NCI-H1105 (cell line): ENCODE measurements at regions not wholly inside any gene's neighbourhood (a gene's known extent, or its start where the extent isn't known, plus 50 kb on each side); places are given as distances from the start of the nearest gene placed in this dataset.
"Not testable (repeated sequence)": the region's sequence is repeated elsewhere in the genome, so short reads cannot be mapped to it uniquely, and the experiment has no call there.

Experiments
- DNase-seq: peaks from one replicate; lab custom pipeline; 2025; lab: John Stamatoyannopoulos, UW

DNA sequence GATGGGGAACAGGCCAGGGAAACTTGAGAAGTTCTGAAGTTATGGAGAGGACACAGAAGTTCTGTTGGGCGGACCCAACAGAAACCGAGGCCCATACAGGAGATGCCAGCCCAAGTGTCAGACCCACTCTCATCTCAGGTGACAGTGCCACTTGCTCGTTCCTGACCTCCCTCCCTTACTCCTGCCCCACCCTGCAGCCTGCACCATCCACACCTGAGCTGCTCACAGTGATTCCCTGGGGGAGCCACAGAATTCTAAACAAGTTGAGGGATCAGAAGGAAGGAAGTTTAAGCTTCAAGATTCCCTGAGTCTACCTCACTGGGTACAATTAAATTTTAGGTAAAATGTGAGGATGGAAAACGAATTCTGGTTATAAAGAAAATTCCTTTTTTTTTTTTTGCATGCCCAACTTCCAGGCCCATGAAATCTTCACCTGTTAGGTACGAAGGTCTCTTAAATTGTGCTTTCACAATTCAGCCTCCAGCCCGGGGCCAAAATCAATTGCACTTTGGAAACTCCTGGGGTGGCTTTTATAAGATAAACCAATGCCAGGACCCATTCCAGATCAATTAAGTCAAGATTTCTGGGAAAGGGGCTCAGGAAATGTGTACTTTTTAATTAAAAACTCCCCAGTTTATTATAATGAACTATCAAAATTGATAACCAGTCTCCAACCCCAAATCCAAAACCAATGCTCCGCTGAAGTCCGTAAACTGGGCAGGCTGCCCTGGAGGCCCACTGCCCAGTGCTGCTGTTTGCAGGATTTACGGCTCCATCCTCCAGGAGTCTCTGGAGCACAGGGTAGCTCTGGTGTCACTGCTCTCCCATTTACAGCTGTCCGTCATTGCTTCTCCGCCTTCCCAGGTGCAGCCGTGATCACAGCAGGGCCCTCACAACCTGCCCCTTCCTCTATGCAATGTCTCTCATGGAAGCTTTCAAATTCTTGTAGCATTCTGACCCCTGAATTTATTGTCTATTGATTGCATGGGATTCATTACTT is 643.5 kb downstream of the UQCRFS1 start:
- DNase-seq = no peak

DNA sequence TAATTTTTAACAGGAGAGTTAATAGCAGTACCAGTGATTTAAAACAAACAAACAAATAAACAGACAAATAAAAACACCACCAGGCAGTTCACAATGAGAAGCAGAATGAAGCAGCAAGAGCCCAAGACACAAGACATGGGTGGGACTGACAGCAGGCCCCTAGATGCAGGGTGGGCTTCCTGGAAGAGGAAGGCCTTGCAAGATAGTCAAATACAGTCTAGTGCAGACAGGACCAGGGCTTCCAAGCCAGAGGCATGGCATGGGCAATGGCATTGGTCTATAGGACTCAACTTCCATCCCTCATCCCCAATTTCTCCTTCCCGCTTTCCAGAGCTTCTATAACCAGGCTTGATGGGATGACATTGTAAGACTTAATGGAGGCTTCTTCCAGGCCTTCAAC is 645.1 kb downstream of the UQCRFS1 start:
- no peak for DNase-seq

DNA sequence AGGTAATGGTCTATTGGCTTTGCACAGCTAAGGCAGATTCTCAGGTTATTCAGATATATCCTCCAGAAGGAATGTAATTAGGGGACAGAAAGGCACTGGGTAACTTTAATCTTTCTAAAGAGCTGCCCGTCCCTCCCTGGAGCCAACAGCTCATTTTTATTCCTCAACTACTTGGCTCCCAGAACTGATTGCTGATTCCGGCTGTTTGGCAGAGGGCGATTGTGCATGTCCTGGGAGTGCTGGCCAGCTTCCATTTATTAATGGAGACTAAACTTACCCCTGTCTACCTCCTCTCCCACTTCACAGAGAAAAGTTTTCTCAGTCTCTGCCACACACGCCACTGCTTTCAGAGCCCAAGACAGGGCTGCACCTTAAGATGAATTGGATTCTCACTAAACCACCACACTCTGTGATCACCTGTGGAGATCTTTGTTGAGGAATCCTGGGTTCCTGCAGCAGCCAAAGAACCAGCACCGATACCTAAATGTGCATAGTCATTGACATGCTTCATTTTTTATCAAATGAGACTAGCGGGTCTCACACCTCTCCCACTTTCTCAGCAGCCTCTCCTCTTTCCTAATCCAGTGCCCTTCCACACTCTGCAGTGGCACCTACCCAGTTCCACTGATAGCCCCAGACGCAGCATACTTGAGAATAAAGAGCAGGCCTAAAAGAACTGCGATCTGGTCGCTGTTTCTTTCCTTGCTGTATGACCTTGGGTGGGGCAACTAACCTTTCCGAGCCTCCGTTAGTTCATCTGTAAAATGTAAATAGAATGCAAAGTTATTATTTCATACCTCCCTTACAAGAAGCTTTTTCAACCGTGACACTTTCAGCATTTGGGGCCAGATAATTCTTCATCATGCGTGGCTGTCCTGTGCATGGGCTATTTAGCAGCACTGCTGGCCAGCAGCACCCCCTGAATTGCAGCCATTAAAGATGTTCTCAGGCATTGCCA is 648.7 kb downstream of the UQCRFS1 start:
- no peak for DNase-seq

DNA sequence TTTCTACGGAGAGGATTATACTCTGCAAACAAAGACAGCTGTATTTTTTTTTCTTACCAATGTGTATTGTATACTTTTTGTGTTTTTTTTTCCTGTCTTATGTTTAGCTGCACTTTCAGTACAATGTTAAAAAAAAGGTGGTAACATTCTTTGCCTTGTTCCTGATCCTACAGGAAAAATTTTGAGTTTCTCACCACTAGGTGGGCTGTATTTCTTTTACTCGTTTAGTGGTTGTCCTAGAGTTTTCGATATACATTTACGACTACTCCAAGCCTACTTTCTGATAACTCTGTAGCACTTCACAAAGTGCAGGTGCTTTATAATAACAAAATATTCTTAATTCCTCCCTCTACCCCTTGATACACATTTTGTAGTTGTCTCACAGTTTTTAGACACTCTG is 652.2 kb downstream of the UQCRFS1 start:
- DNase-seq = no peak

DNA sequence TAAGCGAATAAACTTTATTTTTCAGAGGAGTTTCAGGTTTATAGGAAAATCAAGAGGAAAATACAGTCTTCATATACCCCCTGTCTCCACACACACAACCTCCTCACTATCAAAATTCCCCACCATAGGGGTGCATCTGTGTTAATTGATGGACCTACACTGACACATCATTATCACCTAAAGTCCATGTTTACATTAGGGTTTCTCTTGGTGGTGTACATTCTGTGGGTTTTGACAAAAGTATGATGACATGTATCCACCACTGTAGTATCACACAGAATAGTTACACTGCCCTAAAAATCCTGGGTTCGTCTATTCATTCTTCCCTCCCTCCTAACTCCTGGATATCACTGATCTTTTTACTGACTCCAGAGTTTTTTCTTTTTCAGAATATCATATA is 654.2 kb downstream of the UQCRFS1 start:
- DNase-seq = no peak

DNA sequence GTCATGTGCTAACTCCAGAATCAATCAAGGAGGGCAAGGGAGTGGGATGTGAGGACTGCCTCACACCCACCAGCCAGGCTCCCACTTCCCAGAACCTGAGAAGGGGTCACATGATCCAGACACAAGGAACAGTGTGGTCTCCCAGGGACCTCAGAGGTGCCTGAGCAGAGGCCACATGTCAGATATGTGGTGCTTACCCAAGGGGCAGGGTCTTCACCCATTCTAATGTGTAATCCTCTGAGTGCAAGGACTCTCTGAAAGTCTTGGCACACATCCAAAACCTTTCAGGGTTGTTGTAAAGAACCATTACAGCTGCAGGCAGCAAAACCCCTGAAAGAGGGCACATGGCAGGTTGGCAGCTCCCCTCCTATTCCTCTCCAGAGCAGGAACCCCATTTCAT is 656.6 kb downstream of the UQCRFS1 start:
- peak; percentile 53 for DNase-seq

DNA sequence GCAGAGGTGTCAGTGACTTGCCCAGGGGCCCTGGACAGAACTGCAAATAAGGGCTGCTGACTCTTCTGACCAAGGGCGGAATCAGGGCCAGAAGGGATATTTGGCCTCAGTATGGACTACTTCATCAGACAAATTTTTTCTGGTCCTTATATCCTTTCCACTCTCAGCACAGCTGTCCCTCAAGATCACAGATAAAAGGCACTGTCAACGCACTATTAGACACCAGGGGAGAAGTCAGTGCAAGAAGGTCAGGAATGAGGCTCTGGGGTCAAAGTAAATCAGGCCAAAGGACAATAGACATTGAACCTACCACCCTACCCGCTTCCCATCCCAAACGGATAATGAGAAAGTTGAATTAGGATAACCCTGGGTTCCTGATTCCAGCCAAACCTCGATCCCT is 657.6 kb downstream of the UQCRFS1 start:
- DNase-seq = no peak

DNA sequence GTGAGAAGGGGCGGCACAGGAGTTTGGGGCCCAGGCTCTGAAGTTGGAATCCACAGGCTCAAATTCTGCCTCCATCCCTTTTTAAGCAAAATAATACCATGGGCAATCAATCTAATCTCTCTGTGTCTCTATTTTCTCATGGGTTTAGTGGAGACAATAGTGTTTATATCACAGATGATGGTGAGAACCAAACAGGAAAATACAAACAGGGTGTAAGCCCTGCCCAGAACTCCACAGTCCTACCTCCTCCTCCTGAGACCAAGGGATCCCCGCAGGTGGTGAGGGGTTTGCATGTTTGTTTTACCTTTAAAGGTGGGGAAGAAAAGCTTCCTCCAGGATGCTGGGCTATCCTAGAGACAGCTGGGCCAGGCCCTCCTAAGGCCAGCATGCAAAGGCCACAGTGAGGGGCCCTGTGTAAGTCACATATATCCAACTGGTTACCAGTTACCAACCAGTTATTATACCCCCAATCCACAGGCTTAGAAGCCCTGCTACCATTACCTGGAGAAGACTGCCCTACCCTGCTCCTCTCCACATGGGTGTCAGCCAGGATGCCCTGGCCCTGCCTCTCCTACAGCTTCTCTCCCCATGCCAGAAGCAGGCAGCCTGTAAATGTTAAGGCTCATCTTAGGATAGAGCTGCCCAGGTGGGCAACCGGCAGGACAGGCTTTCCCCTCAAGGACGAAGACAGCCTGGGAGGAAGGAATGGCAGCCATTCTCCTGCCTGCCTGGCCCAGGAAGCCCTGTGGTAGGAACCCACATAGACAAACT is 658.4 kb downstream of the UQCRFS1 start:
- DNase-seq = no peak

DNA sequence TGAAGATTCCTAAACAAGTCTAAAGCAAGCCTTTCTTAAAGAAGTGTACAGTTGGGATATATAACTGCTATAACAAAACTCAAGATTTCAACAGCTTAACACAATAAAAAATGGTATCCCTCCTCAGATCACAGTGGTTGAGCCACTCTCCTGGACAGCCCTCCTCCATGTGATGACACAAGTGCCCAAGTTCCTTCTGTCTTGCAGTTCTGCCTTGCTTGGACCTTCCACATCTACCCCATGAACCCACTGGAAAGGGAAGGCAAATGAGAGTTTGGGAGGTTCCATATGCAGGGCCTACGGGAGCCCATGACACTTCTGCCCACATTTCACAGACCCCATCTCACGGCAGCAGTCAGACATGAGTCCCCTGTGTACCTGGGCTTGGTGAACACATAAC is 659.2 kb downstream of the UQCRFS1 start:
- no peak for DNase-seq

DNA sequence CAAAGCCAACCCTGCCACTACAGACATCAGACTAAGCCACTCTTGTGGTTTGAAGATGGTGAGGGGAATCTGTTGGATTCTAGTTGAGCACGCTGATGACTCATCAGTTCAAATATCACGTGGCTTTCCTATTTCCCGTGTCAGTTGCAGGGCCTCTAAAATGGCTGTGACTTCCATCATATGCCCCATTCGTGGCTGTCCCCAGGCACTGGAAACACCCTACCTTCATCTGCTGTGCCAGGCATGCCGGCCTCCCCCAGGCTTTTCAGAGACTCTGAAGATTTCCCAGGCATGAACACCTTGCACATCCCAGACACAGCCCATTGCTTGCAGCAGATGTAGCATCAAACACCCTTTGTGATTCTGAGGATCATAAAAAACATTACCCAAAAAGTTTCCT is 659.9 kb downstream of the UQCRFS1 start:
- DNase-seq = no peak

DNA sequence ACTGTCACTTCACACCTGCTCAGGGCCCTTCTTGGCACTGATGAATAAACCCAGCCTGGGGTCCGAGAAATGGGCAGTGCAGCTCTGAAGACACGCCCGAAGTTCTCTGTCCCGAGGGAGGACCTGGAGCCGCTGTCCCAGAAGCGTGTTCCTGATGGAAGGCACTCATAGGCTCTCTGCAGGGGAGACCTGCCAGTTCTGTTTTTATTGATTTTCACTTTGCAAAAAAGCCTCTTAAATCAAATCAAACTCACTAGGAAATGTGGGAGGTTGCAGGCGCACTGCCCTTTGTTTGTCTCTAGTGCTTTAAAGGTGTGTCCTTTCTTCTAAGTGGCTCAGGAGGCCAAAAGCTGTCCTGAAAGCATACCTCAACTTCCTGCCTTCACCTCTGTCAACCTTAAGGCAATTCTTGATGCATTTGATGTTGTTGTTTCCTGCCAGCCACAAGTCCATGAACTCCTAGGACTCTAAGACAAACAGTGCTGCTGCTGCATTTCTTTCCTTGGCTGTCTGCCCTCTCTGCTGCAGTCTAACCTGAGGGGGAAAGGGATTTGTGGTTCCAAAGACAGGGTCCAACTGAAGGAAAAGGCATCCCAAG is 663.2 kb downstream of the UQCRFS1 start:
- no peak for DNase-seq

DNA sequence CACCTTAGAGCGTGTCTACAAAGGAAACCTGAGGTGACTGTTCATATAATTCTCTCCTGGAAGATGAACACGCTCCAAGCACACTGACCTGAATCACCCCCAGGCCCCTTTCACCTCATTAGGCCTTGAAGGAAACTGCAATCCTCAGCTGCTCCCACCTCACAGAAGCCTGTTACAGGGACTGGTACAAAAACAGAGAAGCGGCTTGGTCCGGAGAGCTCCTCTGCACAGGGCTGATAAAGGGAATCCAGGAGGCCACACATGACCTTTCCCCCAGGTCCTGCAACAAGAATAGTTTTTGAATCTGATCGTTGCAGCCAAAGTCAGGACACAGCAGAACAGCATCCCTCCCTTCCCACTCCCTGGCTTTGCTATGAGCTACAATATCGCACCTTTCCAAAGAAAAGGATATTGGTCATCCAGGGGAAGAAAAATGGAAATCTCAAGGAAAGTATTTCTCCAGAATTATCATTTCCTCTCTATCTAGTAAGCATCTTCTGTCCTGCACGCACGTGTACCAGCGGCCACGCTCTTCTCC is 666.7 kb downstream of the UQCRFS1 start:
- DNase-seq = no peak

DNA sequence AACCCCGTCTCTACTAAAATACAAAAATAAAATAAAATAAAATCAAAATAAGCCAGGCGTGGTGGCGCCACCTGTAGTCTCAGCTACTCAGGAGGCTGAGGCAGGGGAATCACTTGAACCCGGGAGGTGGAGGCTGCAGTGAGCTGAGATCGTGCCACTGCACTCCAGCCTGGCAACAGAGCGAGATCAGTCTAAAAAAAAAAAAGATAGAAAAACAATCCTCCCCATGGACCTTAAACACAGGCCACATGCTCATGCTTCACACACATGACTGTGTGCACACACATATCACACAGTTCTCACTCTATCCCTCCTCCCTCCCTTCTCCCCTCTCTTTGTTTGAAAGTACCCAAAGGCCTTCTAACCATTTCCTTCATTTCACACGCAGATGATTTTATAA is 667.6 kb downstream of the UQCRFS1 start:
- not testable (repeated sequence) for DNase-seq

DNA sequence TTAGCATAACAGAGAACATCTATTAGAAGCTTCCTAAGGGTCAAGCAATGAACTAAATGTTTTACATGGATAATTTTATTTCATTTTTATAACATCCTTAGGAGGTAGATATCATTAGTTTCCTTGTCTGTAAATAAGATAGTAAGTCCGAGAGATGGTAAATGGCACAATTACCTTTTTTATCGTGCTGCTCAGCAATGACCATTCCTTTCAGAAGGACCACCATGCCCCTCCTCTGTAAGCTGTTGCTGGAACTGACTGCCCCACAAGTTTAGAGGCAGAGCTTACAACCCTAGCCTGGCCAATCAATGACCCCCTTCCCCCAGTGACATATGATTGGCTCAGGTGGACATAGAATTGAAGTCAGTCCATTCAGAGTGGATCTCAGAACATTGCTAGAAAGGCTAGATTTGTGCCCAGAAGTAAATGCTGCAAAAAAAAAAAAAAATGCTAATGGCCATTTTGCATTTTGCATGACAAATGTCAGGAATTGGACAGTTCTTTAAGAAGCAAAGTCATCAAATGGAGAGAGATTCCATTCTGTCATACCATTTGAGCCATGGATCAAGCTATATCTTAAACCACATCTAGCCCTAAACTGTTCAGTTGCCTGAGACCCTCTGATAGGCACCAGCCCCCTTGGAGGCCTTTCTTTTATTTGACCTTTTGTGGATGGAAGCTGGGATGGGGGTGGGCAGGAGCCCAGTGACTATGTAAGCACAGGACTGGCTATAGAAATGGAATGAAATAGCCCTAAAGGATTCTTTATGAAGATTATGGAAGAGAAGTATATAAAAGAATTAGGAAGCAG is 668.3 kb downstream of the UQCRFS1 start:
- DNase-seq = no peak

DNA sequence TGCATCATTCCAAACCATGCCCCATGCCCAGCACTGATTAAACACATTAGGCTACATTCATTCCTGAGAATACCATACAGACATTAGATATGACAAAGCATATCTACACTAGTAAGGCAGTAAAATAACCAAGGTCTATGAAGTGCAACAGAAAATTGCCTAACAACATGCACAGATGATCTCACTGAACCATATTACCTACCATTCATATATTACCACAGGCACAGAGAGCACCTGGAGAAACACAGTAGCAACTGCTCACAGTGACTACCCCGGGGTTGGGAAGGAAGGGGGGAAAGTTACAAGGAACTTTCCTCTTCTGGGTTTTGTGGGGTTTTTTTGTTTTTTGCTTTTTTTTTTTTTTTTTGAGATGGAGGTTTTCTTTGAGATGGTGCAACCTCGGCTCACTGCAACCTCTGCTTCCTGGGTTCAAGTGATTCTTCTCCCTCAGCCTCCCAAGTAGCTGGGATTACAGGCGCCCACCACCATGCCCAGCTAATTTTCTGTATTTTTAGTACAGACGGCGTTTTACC is 669.6 kb downstream of the UQCRFS1 start:
- no peak for DNase-seq

DNA sequence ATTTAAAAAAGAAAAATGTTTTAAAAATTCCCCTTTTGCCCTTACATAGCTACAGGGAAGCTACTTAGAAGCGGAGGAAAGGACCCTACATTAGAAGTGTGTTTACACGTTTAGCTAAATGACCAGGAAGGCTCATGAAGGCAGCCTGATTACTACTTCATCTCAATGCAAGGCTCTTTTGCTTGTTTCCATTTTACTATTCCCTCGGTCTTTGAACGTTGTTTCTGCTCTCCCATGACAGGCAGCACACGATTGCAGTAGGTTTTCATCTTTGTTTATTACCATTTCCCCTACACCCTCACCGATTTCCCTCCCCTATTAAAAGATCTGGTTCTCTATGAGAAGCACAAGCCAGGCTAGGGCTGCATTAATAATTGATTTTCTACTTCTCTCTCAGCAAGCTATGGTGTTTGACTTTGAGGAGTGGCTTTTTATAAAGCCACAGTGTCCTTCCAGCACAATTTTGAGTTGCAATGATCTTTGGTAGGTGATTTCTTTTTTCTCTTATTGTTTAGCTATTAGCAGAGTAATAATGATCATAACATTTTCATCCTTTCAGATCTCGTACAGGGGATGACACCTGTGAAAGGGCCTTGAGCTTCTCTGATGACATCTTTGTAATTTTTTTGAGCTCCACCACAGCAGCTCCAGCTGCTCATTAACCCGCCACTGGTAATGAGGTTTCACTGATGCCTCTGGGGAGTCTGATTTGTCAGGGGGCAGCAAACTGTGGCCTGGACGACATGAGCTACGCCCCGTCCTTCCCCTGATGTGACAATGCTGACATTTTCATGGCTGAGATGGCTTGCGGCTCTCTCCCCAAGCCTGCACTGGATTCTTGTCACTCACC is 670.3 kb downstream of the UQCRFS1 start:
- no peak for DNase-seq

DNA sequence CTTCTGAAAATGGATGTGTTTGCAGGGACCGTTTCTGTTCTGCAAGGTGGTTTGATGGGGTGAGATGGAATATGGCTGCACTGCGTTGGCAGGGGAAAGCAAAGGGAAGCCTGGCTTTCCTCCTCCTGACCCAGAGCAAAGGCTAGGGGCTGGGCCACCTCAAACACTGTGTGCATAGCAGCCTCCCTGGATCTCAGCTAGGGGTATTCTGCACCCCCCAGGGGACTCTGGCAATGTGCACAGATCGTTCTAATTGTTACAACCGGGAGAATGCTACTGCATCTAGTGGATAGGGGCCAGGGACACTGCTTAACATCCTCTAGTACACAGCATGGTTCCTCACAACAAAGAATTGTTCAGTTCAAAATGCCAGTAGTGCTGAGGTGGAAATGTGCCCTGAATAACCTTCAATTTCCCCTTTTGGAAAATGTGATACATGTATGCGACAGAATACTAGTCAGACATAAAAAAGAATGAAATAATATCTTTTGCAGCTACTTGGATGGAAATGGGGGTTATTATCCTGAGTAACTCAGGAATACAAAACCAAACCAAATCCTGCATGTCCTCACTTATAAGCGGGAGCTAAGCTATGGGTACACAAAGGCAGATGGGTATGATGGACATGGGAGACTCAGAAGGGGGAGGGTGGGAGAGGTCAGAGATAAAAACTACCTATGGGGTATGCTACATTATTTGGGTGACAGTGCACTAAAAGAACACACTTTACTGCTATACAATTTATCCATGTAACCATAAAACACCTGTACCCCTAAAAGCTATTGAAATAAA is 671.2 kb downstream of the UQCRFS1 start:
- no peak for DNase-seq

DNA sequence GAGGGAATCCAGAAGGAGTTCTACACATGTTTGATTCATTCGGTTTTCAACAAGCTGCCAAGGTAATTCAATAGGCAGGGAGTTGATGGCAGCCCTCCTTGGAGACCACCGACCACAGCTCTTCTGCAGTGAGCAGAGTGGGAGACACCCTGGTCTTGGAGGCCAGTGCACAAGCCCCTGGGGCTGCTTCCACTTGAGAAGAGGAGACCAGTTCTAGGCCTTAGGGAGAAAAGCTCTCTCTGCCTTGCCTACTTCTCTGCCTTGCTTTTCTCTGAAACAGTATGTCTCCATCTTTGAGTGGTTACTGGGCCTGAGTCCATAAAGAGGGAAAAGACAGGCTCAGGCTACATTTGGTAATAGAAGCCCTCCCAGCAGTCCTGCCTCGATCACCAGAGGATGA is 671.9 kb downstream of the UQCRFS1 start:
- DNase-seq = no peak
